ENCODE measurements at regions not wholly inside any gene's neighbourhood (a gene's known extent, or its start where the extent isn't known, plus 50 kb on each side); places are given as distances from the start of the nearest gene placed in this dataset.

DNA sequence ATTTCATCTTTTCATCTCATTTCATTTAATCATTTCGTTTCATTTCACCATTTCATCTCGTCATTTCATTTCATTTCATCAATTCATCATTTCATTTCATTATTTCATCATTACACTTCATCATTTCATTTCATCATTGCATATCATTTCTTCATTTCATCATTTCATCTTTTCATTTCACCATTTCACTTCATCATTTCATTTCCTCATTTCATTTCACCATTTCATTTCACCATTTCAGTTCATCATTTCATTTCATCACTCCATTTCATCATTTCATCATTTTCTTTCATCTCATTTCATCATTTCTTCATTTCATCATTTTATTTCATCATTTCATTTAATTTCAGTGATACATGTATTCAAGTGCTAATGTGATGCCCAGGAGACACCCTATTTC, 127.1 kb downstream of the ANKRD30BL start:
- TF ChIP-seq, protein P1, sequence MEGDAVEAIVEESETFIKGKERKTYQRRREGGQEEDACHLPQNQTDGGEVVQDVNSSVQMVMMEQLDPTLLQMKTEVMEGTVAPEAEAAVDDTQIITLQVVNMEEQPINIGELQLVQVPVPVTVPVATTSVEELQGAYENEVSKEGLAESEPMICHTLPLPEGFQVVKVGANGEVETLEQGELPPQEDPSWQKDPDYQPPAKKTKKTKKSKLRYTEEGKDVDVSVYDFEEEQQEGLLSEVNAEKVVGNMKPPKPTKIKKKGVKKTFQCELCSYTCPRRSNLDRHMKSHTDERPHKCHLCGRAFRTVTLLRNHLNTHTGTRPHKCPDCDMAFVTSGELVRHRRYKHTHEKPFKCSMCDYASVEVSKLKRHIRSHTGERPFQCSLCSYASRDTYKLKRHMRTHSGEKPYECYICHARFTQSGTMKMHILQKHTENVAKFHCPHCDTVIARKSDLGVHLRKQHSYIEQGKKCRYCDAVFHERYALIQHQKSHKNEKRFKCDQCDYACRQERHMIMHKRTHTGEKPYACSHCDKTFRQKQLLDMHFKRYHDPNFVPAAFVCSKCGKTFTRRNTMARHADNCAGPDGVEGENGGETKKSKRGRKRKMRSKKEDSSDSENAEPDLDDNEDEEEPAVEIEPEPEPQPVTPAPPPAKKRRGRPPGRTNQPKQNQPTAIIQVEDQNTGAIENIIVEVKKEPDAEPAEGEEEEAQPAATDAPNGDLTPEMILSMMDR (IDR thresholded peaks at IDR 0.05), result no peak
- TF ChIP-seq EZH2 (IDR thresholded peaks at IDR 0.05; ENCODE audit: borderline replicate concordance, insufficient read depth, low read depth, low read length, poor library complexity, severe bottlenecking), result no peak
